ENCODE measurements at regions not wholly inside any gene's neighbourhood (a gene's known extent, or its start where the extent isn't known, plus 50 kb on each side); places are given as distances from the start of the nearest gene placed in this dataset.

DNA sequence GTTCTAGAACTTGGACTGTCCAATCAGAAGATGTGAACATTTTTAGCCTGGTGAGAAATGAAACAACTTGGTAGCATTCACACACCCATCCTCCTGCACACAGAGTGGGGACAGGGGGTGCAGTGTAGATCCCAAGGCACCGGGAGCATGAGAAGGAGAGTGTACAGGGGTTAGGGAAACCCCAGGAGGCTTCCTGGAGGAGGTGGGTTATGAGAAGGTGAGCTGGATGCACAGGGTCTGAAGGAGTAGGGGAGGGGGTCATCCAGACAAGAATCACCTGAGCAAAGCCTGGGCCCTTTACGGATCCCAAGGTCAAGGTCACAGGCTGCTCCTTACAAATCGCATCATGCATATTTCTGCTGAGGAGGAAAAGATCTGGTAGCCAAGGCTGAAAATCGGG is 117.5 kb upstream of the TMPRSS2 start:
- TF ChIP-seq, protein P1, sequence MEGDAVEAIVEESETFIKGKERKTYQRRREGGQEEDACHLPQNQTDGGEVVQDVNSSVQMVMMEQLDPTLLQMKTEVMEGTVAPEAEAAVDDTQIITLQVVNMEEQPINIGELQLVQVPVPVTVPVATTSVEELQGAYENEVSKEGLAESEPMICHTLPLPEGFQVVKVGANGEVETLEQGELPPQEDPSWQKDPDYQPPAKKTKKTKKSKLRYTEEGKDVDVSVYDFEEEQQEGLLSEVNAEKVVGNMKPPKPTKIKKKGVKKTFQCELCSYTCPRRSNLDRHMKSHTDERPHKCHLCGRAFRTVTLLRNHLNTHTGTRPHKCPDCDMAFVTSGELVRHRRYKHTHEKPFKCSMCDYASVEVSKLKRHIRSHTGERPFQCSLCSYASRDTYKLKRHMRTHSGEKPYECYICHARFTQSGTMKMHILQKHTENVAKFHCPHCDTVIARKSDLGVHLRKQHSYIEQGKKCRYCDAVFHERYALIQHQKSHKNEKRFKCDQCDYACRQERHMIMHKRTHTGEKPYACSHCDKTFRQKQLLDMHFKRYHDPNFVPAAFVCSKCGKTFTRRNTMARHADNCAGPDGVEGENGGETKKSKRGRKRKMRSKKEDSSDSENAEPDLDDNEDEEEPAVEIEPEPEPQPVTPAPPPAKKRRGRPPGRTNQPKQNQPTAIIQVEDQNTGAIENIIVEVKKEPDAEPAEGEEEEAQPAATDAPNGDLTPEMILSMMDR (IDR thresholded peaks at IDR 0.05), result no peak
- TF ChIP-seq ZFX (IDR thresholded peaks at IDR 0.05; ENCODE audit: borderline replicate concordance), result no peak
